Hepatocyte (in vitro differentiated cells): ENCODE measurements at regions not wholly inside any gene's neighbourhood (a gene's known extent, or its start where the extent isn't known, plus 50 kb on each side); places are given as distances from the start of the nearest gene placed in this dataset.

Source experiments
- DNase-seq: peaks from one replicate; pipeline ENCODE4 v3.0.0-alpha.2; 2016; ENCODE audit warnings: low spot score
- H2AFZ ChIP-seq: fragments of 200-600 bp; sonication (generic); 2 replicates; pipeline ENCODE4 v1.6.0; 2016; ENCODE audit warnings: antibody characterized with exemption, mild to moderate bottlenecking
- H3K27ac ChIP-seq: fragments of 200-600 bp; sonication (generic); 2 replicates; pipeline ENCODE4 v1.5.1; 2016; ENCODE audit warnings: mild to moderate bottlenecking
- H3K27me3 ChIP-seq: fragments of 200-600 bp; sonication (generic); 2 replicates; pipeline ENCODE4 v1.6.1; 2016
- H3K36me3 ChIP-seq: fragments of 200-600 bp; sonication (generic); replicated peaks from 2 replicates; pipeline ENCODE4 v1.5.1; 2016; ENCODE audit warnings: low read depth; ENCODE audit not compliant: insufficient read depth
- H3K4me1 ChIP-seq: fragments of 200-600 bp; sonication (generic); 2 replicates; pipeline ENCODE4 v1.5.1; 2016; ENCODE audit warnings: mild to moderate bottlenecking, moderate library complexity; ENCODE audit not compliant: insufficient read depth
- H3K4me2 ChIP-seq: fragments of 200-600 bp; sonication (generic); 2 replicates; pipeline ENCODE4 v1.6.0; 2016
- H3K4me3 ChIP-seq: fragments of 200-600 bp; sonication (generic); 2 replicates; pipeline ENCODE4 v1.5.1; 2016; ENCODE audit warnings: mild to moderate bottlenecking
- H3K79me2 ChIP-seq: fragments of 200-600 bp; sonication (generic); 2 replicates; pipeline ENCODE4 v1.6.0; 2017; ENCODE audit warnings: mild to moderate bottlenecking
- H3K9me2 ChIP-seq: fragments of 200-600 bp; sonication (generic); replicated peaks from 2 replicates; pipeline ENCODE4 v1.6.0; 2017; ENCODE audit warnings: mild to moderate bottlenecking; ENCODE audit not compliant: insufficient read depth
- H3K9me3 ChIP-seq: fragments of 200-600 bp; sonication (generic); 2 replicates; pipeline ENCODE4 v1.5.1; 2016; ENCODE audit warnings: low read depth, mild to moderate bottlenecking
- H4K20me1 ChIP-seq: fragments of 200-600 bp; sonication (generic); 2 replicates; pipeline ENCODE4 v1.6.0; 2016; ENCODE audit warnings: mild to moderate bottlenecking; ENCODE audit not compliant: insufficient read depth, poor library complexity, severe bottlenecking
- EZH2 ChIP-seq: fragments of 200-600 bp; sonication (generic); IDR thresholded peaks from 2 replicates; pipeline ENCODE4 v1.6.1; 2016; ENCODE audit warnings: antibody characterized with exemption, mild to moderate bottlenecking, borderline replicate concordance
- EZH2phosphoT487 ChIP-seq: fragments of 200-600 bp; sonication (generic); IDR thresholded peaks from one replicate; pipeline ENCODE4 v1.6.1; 2018; ENCODE audit warnings: antibody characterized with exemption, mild to moderate bottlenecking, low read depth, moderate library complexity; ENCODE audit not compliant: unreplicated experiment, severe bottlenecking
- WGBS: methylation state at CpG from one replicate; pipeline ENCODE4 v1.1.6; 2016; ENCODE audit warnings: low lambda C conversion rate; ENCODE audit errors: missing lambda C conversion rate; 5-methylcytosine and 5-hydroxymethylcytosine counted together
- TF ChIP-seq, protein P1 (sequence below): fragments of 200-600 bp; sonication (generic); IDR thresholded peaks from 2 replicates; pipeline ENCODE4 v1.5.1; 2016; ENCODE audit warnings: antibody characterized with exemption, mild to moderate bottlenecking; ENCODE audit not compliant: poor library complexity

DNA sequence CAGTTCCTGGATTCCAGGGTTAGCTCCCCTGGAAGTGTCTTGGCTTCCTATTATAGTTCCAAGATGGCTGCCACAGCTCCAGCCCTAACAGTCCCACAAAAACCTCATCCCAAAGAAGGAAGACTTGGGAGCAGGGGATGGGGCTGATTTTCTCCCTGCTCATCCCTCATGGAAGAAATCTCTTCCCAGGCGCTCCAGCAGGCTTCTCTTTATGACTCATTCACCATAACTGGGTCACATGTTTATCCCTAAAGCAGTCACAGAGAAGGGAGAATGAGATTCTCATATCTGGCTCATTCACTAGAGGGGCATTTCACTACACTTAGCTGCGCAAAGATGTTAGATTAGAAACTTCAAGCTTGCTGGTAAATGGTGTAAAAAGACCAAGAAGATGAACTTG, 206.5 kb upstream of the IRX3 start:
- H3K4me2 ChIP-seq, result no peak overlapping the region
- 65% methylated on average over 2 of the region's 2 CpGs for WGBS
- no peaks in the 10 kb centered on the region for H3K9me2 ChIP-seq
- no peak overlapping the region for H3K4me3 ChIP-seq
- no peaks in the 10 kb centered on the region for H3K9me3 ChIP-seq
- no peak overlapping the region for H3K27ac ChIP-seq
- H2AFZ ChIP-seq, result no peak overlapping the region
- TF ChIP-seq, protein P1, sequence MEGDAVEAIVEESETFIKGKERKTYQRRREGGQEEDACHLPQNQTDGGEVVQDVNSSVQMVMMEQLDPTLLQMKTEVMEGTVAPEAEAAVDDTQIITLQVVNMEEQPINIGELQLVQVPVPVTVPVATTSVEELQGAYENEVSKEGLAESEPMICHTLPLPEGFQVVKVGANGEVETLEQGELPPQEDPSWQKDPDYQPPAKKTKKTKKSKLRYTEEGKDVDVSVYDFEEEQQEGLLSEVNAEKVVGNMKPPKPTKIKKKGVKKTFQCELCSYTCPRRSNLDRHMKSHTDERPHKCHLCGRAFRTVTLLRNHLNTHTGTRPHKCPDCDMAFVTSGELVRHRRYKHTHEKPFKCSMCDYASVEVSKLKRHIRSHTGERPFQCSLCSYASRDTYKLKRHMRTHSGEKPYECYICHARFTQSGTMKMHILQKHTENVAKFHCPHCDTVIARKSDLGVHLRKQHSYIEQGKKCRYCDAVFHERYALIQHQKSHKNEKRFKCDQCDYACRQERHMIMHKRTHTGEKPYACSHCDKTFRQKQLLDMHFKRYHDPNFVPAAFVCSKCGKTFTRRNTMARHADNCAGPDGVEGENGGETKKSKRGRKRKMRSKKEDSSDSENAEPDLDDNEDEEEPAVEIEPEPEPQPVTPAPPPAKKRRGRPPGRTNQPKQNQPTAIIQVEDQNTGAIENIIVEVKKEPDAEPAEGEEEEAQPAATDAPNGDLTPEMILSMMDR, result no peak
- TF ChIP-seq EZH2, result no peak
- H3K27me3 ChIP-seq, result no peaks in the 10 kb centered on the region
- no peak for DNase-seq
- H3K79me2 ChIP-seq, result no peaks in the 10 kb centered on the region
- no peaks in the 10 kb centered on the region for H4K20me1 ChIP-seq
- no peaks in the 10 kb centered on the region for H3K36me3 ChIP-seq
- peaks cover 7% of the 10 kb centered on the region for H3K4me1 ChIP-seq

DNA sequence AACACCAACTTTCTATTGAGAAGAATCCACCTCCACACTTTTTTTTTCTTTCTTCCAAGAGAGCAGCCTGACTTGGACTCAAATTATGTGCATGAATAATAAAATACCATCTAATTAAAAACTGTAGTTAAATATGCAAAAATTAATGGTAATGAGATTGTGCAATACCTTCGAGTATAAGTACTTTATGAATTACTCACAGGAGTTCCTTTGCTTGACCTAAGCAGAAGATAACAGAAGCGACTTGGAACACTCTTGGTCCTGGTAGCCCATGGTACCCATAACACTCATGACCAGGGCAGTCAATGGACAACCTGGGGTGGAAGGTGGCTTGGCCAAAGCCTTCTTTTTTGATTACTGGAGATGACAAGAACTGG, 203.5 kb upstream of the IRX3 start:
- no peaks in the 10 kb centered on the region for H3K27me3 ChIP-seq
- H3K79me2 ChIP-seq, result no peaks in the 10 kb centered on the region
- DNase-seq, result no peak
- no peak overlapping the region for H3K4me2 ChIP-seq
- no peaks in the 10 kb centered on the region for H3K9me2 ChIP-seq
- no peaks in the 10 kb centered on the region for H3K36me3 ChIP-seq
- H3K4me1 ChIP-seq, result peaks cover 7% of the 10 kb centered on the region
- no peaks in the 10 kb centered on the region for H4K20me1 ChIP-seq
- TF ChIP-seq EZH2, result no peak
- TF ChIP-seq, protein P1, result no peak
- no peak for TF ChIP-seq EZH2phosphoT487
- no peaks in the 10 kb centered on the region for H3K9me3 ChIP-seq
- no peak overlapping the region for H3K27ac ChIP-seq
- 88% methylated on average over 2 of the region's 2 CpGs for WGBS
- no peak overlapping the region for H2AFZ ChIP-seq
- no peak overlapping the region for H3K4me3 ChIP-seq

DNA sequence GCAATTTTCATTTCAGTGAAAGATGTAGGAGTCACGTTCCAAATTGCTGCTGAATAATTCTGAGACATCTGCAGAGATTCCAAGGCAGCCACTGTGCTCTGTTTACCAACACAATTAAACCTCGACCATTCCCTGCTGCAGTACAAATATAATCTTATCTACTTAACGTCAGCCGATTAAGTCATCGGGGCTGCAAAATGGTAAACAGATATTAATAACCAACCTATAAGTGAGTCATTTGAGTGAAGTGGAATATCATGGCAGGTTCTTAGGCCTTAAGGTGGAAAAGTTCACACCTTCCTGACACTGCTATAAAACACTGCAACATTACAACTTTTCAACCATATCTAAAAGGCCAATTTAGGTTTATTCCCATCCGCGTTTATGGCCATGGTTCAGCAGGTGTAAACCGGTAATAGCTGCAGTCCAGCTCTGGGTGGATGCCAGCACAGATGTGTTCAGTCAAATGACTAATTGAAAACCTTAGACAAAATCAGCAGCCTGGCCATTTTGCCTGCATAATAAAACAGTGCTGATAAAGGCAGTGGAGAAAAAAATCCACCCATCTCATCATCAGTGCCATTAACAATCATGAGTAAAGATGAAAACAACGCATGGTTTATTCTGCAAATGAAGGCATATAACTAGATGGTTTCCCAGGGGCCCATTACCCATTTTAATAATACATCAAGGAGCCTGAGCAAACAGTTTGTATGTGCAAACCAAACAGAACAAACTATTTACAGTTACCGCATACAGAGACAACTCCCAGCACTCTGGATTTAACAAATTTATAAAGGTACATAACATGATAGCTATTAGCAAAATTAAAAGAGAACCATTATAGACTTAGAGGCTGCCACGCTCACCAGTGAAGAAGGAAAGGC, 202.9 kb upstream of the IRX3 start:
- Histone ChIP-seq H3K36me3 (no peaks in the 10 kb centered on the region), H3K9me2 (no peaks in the 10 kb centered on the region), H3K4me2 (no peak overlapping the region), H3K4me1 (peaks cover 7% of the 10 kb centered on the region), H3K9me3 (no peaks in the 10 kb centered on the region), H3K79me2 (no peaks in the 10 kb centered on the region), H3K27ac (no peak overlapping the region), H2AFZ (no peak overlapping the region), H4K20me1 (no peaks in the 10 kb centered on the region), H3K4me3 (no peak overlapping the region), H3K27me3 (no peaks in the 10 kb centered on the region)
- peak; percentile 47 for DNase-seq
- TF ChIP-seq, protein P1, result no peak
- TF ChIP-seq EZH2 (no peak), EZH2phosphoT487 (no peak)
- 55% methylated on average over 11 of the region's 11 CpGs for WGBS
